ENCODE measurements at regions not wholly inside any gene's neighbourhood (a gene's known extent, or its start where the extent isn't known, plus 50 kb on each side); places are given as distances from the start of the nearest gene placed in this dataset.
"Not testable (repeated sequence)": the region's sequence is repeated elsewhere in the genome, so short reads cannot be mapped to it uniquely, and the experiment has no call there.

DNA sequence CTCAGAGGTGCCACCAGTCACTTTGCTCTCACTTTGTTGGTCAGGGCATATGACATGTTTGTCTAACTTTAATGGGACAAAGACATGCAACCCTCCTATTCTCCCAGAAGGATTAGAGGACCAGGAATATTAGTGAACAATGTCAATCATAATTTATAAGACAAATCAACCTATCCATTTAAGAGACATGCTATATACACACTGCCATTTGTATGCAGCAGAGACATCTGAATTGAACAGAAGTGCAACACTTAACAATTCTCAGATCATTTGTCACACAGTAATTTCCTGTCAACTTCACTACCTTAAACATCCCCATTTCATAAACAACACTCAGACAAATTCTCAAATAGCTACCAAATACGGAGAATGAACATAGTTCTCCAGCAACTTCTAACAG lies 273.6 kb upstream of the RGMB start:
- no peak for DNase-seq (ENCODE audit: low spot score)

DNA sequence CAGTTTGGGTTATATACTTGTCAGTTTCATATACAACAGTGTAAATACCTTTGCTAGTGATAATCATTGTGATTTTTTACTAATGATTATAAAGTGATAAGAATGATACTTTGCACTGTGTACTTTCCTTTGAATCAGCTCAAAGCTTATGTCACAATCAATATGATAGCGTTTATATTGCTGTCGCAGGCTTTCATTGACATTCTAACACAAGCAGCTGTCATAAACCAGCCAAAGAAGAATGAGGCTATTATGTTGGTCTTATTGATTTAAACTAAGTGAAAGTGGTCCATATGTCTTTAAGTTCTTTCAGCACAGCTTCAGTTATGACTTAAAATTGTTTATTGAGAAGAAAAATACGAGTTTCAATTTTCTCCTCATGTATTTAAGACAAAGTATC lies 272.7 kb upstream of the RGMB start:
- DNase-seq (ENCODE audit: low spot score), result no peak

DNA sequence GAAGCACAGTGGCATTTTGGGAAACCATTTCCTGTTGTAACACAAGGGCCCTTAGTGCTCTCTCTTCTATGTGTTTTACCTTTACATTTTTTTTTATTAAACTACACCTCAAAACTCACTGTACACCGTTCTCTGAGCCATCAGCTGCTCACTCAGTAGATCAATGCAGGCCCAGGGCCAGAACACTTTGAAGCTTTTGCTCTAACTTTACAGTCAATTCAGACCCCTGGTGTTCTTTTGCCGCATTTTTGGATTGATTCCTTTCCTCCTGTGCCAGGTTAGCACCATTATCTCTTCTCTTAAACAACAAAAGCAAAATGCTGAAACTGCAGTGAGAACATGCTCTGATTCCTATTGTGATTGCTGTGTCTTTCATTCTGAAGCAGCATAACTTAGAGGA lies 269.8 kb upstream of the RGMB start:
- no peak for DNase-seq (ENCODE audit: low spot score)

DNA sequence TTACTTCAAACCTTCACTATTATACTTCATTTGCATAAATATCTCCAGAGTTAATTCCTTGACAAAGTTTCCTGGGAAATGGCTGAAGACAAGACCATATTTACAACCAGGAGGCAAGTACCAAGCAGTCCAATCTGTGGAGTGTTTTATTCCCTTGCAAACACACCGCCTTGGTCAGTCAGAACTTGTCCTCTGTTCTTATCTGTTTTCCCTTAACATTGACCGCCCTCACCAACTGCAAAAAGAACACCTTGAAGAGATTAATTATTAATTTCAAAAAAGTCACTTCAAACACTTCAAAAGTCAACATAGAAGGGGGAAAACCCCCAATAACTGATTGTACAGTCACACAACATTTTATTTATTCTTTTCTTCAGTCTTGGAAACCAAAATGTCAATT lies 269.0 kb upstream of the RGMB start:
- no peak for DNase-seq (ENCODE audit: low spot score)

DNA sequence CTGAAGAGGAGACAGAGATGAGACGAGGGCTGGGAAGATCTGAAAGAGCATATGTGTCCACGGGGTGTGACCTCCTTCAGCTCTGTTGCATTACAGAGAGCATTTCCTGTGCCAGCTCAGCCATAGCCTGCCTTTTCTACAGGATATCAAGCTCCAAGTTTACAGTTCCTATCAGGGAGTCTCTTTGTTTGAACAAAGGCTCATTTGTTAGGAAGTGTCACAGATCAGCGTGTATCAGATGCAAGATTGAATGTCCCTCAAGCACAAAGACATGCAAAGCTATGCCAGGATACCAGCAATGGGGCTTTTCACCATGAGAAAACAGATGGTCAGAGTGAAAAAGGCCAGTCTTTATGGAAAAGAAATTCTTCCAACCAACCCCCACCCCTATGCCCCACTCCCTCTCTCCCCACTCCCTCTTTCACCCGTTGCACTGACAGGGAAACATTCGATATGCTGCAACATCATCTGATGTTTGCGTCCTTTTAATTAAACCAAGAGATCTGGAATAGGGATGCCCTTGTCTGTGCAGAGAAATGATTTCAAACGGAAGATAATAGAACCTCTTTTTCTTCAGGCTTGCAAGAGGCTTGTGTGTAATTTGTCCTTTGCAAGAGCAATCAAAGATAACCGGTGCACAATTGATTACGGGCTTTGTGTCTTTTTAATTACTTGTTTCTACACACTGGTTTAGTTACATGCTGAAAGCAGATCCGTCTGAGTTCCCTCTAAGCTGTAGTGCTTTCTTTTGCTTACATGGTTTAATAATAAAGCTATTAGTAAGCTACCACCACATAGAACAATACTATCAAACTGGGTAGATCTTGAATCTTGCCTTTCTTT lies 263.1 kb upstream of the RGMB start:
- no peak for DNase-seq (ENCODE audit: low spot score)

DNA sequence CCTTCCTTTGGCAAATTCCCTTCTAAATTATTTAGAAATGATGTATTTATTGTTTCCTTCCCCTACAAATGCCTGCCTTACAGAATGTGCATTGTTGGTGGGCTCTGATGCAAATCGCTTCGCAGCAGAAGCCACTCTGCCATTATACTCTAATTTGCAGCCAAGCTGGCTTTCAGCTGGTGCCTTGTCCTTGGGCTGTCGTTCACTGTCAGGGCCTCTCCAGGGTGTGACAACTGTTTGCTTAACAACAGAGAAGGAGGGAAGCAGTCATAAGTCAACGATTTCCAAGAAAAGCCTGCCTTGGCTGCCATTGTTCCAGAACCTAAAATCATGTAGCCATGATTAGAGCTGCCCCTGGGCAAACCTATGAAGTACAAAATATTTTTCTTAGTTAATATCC lies 260.1 kb upstream of the RGMB start:
- DNase-seq (ENCODE audit: low spot score), result no peak

DNA sequence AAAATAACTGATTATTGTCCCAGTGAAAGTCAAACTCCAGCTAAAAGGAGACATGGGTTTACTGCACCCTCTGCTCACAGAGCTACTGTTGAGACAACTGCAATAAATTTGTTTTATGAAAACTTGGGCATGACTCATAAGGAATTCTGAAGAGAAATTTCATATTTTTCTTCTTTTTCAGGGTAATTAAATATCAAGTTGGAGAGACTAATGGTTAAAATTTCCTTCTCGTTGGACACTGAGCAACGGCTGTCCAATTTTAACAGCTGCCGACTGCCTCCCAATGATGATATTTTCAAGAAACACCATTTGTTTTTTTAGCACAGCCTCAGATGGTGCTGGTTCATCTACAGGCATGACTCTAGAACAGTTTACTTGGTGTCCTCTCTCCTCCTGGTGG lies 259.2 kb upstream of the RGMB start:
- no peak for DNase-seq (ENCODE audit: low spot score)

DNA sequence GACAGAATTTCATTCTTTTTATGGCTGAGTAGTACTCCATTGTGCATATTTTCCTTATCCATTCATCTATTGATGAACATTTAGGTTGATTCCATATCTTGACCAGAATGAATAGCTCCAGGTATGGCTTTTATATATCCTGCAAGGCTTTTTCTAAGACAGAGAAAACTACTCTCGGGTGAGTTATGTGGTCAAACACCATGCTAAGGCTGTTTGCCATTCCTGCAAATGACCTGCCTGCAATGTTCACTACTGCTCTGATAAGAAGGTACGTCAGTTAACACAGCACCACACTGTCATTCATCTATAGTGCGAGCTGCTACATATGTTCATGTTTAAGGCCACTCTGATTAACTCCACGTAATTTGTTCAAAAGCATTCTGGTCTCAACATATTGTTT lies 256.8 kb upstream of the RGMB start:
- no peak for DNase-seq (ENCODE audit: low spot score)

DNA sequence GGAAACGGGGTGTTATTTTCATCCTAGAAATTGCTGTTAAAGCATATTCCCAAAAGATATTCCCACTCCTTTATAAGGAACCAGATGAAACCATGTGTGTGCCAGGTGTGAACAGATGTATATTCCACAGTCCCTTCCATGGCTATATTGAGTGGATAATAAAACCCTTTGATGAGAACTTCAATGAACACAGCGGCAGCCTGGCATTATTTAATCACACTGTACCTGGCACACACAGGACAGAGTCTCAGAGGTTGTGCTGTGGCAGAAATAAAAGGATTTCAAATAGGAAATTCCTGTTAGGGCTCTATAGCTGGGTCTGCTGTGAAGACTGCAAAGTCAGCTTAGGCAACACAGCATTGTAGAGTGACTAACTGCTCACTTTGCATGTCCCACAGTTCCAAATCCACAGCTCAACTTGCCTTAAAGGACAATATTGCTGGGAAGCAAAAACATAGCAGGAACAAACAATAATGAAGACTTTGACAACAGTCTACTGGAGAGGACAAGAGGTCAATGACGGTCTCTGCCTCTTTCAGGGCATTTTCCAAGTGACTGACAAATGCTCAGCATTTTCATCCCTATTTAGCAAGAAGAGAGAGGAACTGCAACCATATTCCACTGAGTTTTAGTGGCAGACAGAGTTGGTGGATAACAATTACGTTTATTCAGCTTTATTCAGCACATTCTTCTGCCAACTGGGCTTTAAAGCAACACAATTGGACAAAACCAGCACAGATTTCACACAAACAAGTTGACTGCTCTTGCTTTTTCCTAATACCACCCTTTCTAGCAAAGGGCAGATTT lies 255.7 kb upstream of the RGMB start:
- no peak for DNase-seq (ENCODE audit: low spot score)

DNA sequence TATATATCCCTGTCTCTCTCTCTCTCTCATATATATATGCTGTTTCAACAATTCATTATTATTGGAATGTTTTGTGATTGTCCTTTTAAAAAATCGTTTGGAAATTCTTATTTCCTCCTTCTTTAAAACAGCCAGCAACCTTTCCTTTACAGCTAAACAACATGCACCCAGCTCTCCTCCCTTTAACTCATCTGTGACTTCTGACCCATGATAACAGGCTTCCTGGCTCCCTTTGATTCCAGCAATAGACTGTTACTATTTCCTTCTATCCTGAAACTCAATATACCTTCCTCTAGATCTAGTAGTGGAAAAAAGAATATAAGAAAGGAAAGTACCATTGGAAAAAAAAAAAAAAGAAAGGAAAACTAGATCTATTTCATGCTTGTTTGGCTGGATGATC lies 254.7 kb upstream of the RGMB start:
- no peak for DNase-seq (ENCODE audit: low spot score)

DNA sequence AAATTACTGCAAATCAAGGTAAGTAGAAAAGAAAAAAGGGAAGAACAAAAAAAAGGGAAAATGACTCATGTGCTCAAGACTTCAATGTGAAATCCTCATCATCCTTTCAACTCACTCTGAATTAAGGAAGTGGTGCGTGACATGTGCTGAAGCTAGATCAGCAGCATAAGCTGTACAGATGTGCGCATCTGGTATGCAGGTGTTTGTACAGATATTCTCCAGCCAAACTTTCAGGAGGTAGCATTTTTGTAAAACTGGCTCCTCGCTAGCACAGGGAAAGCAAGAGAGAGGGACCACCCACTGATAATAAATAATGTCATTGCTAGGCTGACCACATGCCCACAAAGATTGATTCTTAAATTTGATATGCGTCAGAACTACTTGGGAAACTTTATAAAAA lies 253.9 kb upstream of the RGMB start:
- no peak for DNase-seq (ENCODE audit: low spot score)

DNA sequence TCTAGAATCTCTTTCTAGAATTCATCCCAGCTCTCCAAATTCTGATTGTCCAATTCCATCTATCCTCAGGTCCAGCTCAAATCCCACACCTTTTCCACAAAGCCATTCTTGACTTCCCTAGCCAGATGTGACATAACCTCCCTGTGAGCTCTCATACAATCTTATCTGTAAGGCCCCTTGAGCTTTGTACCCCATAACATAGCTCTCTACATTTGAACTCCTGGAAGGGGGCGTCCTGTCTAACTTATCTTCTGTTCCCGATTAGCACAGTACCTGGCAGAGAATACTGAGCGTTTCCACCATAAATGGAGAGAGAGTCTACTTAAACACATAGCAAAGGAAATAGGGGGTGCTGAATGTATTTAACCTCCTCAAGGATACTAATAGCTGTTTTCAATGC lies 251.6 kb upstream of the RGMB start:
- no peak for DNase-seq (ENCODE audit: low spot score)

DNA sequence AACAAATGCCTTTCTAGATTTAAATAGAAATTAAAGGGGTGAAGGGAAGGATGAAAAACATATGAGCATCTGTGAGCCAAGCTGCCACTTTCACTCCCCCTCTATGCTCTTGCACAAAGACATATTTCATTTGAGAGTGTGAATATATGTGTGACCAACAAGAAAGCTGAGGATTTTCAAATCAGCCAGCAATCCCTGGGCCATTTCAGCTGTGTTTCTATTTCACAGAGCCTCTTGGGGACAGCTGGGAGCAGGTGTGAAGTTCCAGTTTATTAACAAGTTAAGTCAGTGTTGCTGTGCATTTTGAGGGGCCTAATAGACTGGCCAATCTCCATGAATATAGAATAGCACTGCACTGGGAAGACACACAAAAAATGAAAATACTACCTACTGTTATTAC lies 248.7 kb upstream of the RGMB start:
- DNase-seq (ENCODE audit: low spot score), result no peak

DNA sequence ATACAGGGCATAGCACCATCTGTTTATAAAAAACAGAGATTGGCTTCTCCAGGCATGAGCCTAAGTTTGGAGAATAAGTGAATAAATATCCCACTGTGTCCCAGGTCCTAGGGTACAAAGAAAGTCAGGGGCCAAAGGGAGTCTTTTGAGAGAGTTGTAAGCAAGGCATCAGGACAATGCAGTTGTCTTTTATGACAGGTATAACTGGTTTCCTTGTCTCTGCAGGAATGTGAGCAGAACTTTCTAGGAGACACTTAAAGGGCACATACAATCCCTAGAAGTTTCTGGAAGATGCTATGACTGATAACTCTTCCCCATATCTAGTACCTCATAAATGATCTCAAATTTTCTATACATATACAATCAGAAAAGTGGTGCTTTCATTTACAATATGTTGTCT lies 245.6 kb upstream of the RGMB start:
- no peak for DNase-seq (ENCODE audit: low spot score)

DNA sequence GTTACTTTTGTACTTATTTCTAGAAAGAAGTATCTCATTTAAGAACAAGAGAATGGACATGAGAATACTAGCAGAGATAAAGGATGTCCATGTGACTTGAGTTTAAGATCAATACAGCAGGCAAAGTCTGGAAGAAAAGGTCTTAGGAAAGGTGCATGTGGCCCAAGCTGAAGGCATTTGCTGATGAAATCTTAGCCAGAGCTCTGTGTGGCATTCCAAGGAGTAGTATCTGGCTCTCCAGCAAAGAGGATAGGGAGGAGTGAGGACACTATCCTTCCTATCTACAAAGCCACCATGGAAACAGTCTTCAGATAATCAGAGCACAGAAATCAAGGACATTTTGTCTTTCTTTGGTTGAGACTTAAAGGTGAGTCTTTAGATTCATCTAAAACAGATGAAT lies 244.1 kb upstream of the RGMB start:
- no peak for DNase-seq (ENCODE audit: low spot score)

DNA sequence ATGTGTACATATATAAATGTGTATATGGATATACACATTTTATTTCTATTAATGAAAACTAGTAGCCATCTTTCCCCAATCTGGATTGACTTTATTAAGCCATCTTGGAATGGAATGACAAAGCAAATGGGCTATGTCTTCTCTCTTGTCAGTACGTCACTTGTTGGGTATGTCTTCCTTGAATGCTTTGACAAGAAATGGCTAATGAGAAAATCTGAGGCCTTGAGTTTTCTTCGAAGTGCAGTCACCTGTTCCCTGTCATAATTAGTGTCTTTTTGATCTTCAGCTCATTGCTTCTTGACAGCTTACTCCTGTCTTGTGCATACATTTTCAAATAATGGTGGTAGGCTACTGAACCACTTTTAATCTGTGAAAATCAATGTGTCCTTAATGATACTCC lies 243.2 kb upstream of the RGMB start:
- no peak for DNase-seq (ENCODE audit: low spot score)

DNA sequence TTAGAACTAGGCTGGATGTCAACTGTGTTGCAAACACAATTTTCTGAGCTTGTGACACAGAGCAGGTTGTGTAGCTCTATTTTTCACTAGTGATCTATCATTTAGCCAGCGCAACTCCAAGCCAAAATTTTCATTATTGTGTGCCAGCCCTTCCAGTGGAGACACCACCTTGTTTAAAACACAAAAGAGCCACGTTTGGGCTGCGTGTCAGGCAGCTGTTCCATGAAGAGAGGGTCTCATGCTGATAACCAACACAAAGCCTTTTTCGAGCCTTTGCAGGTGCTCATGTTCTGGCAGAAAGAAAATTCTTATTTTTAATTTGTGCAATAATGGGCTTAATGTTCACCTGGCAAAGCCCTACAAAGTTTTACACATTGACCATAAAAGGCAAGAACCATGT lies 237.6 kb upstream of the RGMB start:
- DNase-seq (ENCODE audit: low spot score), result no peak

DNA sequence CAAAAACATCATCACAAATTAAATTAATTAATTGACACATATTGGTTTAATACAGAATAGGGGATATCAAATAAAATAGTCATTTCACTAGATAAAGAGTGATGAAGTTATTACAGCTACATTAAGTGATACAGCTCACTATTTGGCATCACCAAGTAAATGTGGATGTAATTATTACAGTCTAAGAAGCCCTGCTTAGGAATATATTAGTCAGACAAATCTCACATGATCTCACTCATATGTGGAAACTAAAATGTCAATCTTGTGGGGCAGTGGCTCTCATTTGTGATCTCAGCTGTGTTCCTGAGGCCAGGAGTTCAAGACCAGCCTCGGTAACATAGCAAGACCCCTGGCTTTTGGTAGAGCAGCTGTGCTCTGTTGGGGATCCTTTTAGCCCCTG lies 233.4 kb upstream of the RGMB start:
- peak; percentile 32 for DNase-seq (ENCODE audit: low spot score)

DNA sequence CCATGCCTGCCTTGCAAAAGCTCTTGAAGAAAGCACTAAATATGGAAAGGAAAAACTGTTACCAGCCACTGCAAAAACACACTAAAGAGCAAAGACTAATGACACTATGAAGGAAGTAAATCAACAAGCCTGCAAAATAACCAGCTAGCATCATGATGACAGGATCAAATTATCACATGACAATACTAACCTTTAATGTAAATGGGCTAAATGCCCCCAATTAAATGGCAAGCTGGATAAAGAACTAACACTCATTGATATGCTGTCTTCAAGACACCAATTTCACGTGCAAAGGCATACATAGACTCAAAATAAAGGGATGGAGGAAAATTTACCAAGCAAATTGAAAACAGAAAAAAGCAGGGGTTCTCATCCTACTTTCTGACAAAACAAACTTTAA lies 231.8 kb upstream of the RGMB start:
- no peak for DNase-seq (ENCODE audit: low spot score)

DNA sequence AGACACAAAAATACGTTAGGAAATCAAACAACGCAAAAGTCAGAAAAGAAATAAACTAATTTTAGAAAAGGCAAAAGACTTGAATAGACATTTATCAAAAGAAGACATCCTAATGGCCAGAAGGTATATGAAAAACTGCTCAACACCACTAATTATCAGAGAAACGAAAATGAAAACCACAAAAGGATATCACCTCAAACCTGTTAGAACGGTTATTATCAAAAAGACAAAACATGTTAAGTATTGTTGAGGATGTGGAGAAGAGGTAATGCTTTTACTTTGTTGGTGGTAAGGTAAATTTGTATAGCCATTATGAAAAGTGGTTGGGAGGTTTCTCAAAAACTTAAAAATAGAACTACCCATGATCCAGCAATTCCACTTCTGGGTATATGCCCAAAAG lies 230.0 kb upstream of the RGMB start:
- no peak for DNase-seq (ENCODE audit: low spot score)

DNA sequence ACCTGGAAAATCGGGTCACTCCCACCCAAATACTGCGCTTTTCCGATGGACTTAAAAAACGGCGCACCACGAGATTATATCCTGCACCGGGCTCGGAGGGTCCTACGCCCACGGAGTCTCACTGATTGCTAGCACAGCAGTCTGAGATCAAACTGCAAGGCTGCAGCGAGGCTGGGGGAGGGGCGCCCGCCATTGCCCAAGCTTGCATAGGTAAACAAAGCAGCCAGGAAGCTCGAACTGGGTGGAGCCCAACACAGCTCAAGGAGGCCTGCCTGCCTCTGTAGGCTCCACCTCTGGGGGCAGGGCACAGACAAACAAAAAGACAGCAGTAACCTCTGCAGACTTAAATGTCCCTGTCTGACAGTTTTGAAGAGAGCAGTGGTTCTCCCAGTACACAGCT lies 226.5 kb upstream of the RGMB start:
- DNase-seq (ENCODE audit: low spot score), result not testable (repeated sequence)

DNA sequence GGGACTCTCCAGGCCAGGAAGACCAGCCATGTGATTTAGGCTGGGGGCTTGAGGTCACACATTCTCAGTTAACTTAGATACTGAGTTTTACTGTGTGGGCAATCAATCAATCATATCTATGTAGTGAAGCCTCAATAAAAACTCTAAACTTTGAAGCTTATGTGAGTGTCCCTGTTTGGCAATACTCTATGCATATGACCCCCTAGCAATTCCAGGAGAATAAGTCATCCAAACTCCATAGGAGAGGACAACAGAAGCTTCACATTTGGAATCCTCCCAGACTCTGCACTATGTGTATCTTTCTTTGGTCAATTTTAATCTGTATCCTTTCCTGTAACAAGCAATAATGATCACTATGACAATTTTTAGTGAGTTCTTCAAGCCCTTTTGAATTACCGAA lies 216.8 kb upstream of the RGMB start:
- no peak for DNase-seq (ENCODE audit: low spot score)

DNA sequence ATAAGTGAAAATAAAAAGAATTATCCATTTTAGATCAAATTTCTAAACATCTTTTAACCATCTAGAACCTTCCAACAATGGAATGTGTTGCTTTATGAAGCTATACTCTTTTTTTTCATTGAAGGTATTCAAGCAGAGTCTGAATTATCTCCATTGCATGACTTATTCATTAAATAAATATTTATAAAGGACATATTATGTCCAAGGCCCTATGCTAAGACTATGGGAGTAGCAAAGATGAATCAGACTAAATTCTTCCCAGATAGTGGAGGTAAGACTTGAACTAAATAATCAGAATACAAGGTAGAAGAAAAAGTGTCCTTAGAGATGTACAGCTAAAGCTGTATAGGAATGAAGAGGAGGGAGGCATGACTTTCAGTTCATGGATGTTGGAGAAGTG lies 215.5 kb upstream of the RGMB start:
- DNase-seq (ENCODE audit: low spot score), result no peak

All from RKO (cell line).